Ascending aorta (tissue), 2 donors: ENCODE measurements at regions not wholly inside any gene's neighbourhood (a gene's known extent, or its start where the extent isn't known, plus 50 kb on each side); places are given as distances from the start of the nearest gene placed in this dataset.

Experiments
- DNase-seq, 2 donors: peaks; one replicate each; pipeline ENCODE4 v3.0.0-alpha.2; 2019; ENCODE audit warnings: low spot score in 2 of 2
- H3K27ac ChIP-seq, 2 donors: fragments of 200-600 bp; sonication (generic); one replicate each; pipeline ENCODE4 v1.5.1; 2016 to 2017; ENCODE audit warnings: mild to moderate bottlenecking in 1 of 2
- H3K27me3 ChIP-seq: fragments of 200-600 bp; sonication (generic); one replicate; pipeline ENCODE4 v1.5.1; 2017
- H3K36me3 ChIP-seq, 2 donors: fragments of 200-600 bp; sonication (generic); one replicate each; pipeline ENCODE4 v1.5.1; 2016
- H3K4me1 ChIP-seq, 2 donors: fragments of 200-600 bp; sonication (generic); one replicate each; pipeline ENCODE4 v1.5.1; 2016 to 2017; ENCODE audit warnings: mild to moderate bottlenecking in 1 of 2
- H3K4me3 ChIP-seq, 2 donors: fragments of 200-600 bp; sonication (generic); one replicate each; pipeline ENCODE4 v1.5.1; 2016 to 2017; ENCODE audit warnings: mild to moderate bottlenecking in 1 of 2
- H3K9me3 ChIP-seq, 2 donors: fragments of 200-600 bp; sonication (generic); one replicate each; pipeline ENCODE4 v1.5.1; 2016
- CTCF ChIP-seq, 3 experiments: fragments of 200-600 bp in 2 of 3; fragments of 450-650 bp in 1 of 3; sonication (generic) in 2 of 3; IDR thresholded peaks; one replicate each; pipeline ENCODE4 v1.5.1; 2016 to 2019; ENCODE audit warnings: antibody characterized with exemption in 3 of 3, mild to moderate bottlenecking in 1 of 3, moderate library complexity in 1 of 3
- intact Hi-C: fragments of 100-400 bp; cut with DNase I; formaldehyde crosslinking; loops from one replicate; pipeline ENCODE4 v1.15.1; 2023

GRCh38 chr18:67788310-67789164, 272.0 kb upstream of the DSEL start:
- intact Hi-C loops, result no loop called here
- no peaks in the 10 kb centered on the region for H3K36me3 ChIP-seq
- H3K27ac ChIP-seq, result no peak overlapping the region
- H3K4me3 ChIP-seq, result no peak overlapping the region
- H3K9me3 ChIP-seq, result no peaks in the 10 kb centered on the region
- no peak for DNase-seq
- no peak for TF ChIP-seq CTCF (IDR thresholded peaks at IDR 0.05)
- no peaks in the 10 kb centered on the region for H3K27me3 ChIP-seq
- no peaks in the 10 kb centered on the region for H3K4me1 ChIP-seq

DNA sequence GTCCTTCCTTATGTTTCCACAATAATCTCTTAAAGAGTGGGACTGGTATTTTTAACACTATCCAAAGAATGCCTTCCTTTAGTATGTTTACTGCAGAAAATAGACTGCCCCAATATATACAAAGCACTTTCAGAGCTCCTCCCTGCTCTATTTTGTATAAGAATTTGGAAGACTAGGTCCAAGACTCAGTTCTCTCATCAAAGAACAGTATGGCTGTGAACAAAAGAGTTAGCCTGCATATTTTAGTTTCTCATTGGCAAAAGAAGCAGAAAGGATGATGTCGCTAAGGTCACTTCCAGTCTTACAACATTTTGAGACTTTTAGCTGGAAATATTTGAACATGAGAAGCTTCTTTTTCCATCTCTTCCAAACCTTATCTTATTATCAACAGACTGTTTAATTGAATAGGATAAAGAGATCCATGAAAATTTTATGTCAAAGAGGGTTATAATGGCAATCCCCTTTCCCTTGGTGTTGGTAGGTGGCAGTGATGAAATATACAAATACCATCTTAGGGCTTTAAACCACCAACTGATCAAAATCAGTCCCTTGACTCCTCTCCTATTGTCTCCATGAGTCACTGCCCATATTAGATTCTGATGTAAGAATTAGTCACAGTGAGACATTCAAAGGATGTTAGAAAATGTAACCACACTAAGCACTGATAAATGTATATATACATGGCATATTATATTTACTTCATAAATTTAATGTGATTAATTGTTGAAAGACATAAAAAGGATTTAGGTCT, 266.9 kb upstream of the DSEL start:
- intact Hi-C loops, result no loop called here
- no peaks in the 10 kb centered on the region for H3K27me3 ChIP-seq

GRCh38 chr18:67778016-67778415, 261.5 kb upstream of the DSEL start:
- intact Hi-C loops, result no loop called here
- no peak overlapping the region for H3K4me3 ChIP-seq
- no peaks in the 10 kb centered on the region for H3K9me3 ChIP-seq
- H3K4me1 ChIP-seq, result no peaks in the 10 kb centered on the region
- TF ChIP-seq CTCF (IDR thresholded peaks at IDR 0.05), result no peak
- H3K36me3 ChIP-seq, result no peaks in the 10 kb centered on the region
- H3K27ac ChIP-seq, result no peak overlapping the region
- H3K27me3 ChIP-seq, result no peaks in the 10 kb centered on the region
- DNase-seq, result no peak

More for the DNA sequence above, 266.9 kb upstream of the DSEL start:
- DNase-seq, result no peak
- H3K4me1 ChIP-seq, result no peaks in the 10 kb centered on the region
- no peaks in the 10 kb centered on the region for H3K36me3 ChIP-seq
- H3K27ac ChIP-seq, result no peak overlapping the region
- TF ChIP-seq CTCF (IDR thresholded peaks at IDR 0.05), result no peak
- H3K9me3 ChIP-seq, result no peaks in the 10 kb centered on the region
- H3K4me3 ChIP-seq, result no peak overlapping the region

DNA sequence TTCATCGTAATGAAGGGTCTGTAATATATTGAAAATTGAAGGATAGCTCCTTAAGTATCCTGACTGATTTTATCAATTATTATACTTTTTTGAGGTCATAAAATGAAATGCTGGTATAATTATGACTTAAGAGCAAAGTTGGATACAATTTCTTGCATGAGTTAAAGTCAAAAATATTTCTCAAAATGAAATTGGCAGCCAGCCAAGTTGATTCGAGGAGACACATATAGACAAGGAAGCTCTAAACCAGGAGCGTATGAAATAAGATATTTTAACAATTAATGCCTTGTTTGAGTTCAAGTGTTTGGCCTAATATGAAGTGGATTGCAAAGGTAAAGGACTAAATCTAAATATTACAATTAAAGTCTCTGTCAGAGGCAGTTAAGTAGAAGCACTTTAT, 260.4 kb upstream of the DSEL start:
- TF ChIP-seq CTCF (IDR thresholded peaks at IDR 0.05), result no peak
- no peak overlapping the region for H3K27ac ChIP-seq
- no peaks in the 10 kb centered on the region for H3K9me3 ChIP-seq
- intact Hi-C loops, result no loop called here
- DNase-seq, result no peak
- H3K4me1 ChIP-seq, result no peaks in the 10 kb centered on the region
- no peaks in the 10 kb centered on the region for H3K36me3 ChIP-seq
- H3K27me3 ChIP-seq, result no peaks in the 10 kb centered on the region
- no peak overlapping the region for H3K4me3 ChIP-seq

- no peaks in the 10 kb centered on the region for H3K9me3 ChIP-seq
- no peaks in the 10 kb centered on the region for H3K4me1 ChIP-seq
- no peak for TF ChIP-seq CTCF (IDR thresholded peaks at IDR 0.05)
- H3K4me3 ChIP-seq, result no peak overlapping the region
- intact Hi-C loops, result no loop called here
- no peaks in the 10 kb centered on the region for H3K27me3 ChIP-seq
- no peaks in the 10 kb centered on the region for H3K36me3 ChIP-seq
- H3K27ac ChIP-seq, result no peak overlapping the region
- no peak for DNase-seq
Observed at GRCh38 chr18:67771271-67771670, 254.8 kb upstream of the DSEL start.
